ENCODE measurements at regions not wholly inside any gene's neighbourhood (a gene's known extent, or its start where the extent isn't known, plus 50 kb on each side); places are given as distances from the start of the nearest gene placed in this dataset.

GRCh38 chrX:1802912-1803311 is 188.1 kb downstream of the ASMT start:
- TF ChIP-seq POLR2AphosphoS5 (IDR thresholded peaks at IDR 0.05; ENCODE audit: low read depth) (no peak), CTCF (IDR thresholded peaks at IDR 0.05; ENCODE audit: insufficient read depth, low read length) (no peak), REST (IDR thresholded peaks at IDR 0.05; ENCODE audit: insufficient replicate concordance, low read depth) (no peak), GABPA (IDR thresholded peaks at IDR 0.05; ENCODE audit: low read depth) (no peak)
